IPS-NIHi7 (cell line): ENCODE measurements at regions not wholly inside any gene's neighbourhood (a gene's known extent, or its start where the extent isn't known, plus 50 kb on each side); places are given as distances from the start of the nearest gene placed in this dataset.
A peak's percentile ranks its signal among the peaks of the same experiment; 100 is the strongest.

Source experiments
- DNase-seq: peaks from one replicate; pipeline ENCODE4 v3.0.0; 2012; ENCODE audit warnings: mixed read lengths; ENCODE audit errors: extremely low spot score

- DNase-seq: no peak
Measured at GRCh38 chr4:35933901-35934300, 310.4 kb downstream of the ARAP2 start.

- DNase-seq: peak; percentile 6
Measured at GRCh38 chr4:35934320-35934981, 309.9 kb downstream of the ARAP2 start.

GRCh38 chr4:35938936-35939335, 305.4 kb downstream of the ARAP2 start:
- no peak for DNase-seq

- DNase-seq: no peak
Measured at GRCh38 chr4:35939751-35940150, 304.6 kb downstream of the ARAP2 start.

GRCh38 chr4:35942092-35942491, 302.2 kb downstream of the ARAP2 start:
- DNase-seq: no peak

- DNase-seq: no peak
Measured at GRCh38 chr4:35943606-35944005, 300.7 kb downstream of the ARAP2 start.

- DNase-seq: no peak
Measured at GRCh38 chr4:35948171-35948570, 296.1 kb downstream of the ARAP2 start.

GRCh38 chr4:35950442-35950841, 293.9 kb downstream of the ARAP2 start:
- no peak for DNase-seq

GRCh38 chr4:35952751-35953150, 291.6 kb downstream of the ARAP2 start:
- no peak for DNase-seq

- no peak for DNase-seq
Measured at GRCh38 chr4:35963383-35963782, 280.9 kb downstream of the ARAP2 start.

- DNase-seq: no peak
Measured at GRCh38 chr4:35963974-35964515, 280.3 kb downstream of the ARAP2 start.

GRCh38 chr4:35965300-35965699, 279.0 kb downstream of the ARAP2 start:
- no peak for DNase-seq

GRCh38 chr4:35966566-35966965, 277.7 kb downstream of the ARAP2 start:
- no peak for DNase-seq

GRCh38 chr4:35970366-35970960, 273.9 kb downstream of the ARAP2 start:
- DNase-seq: no peak

- no peak for DNase-seq
Measured at GRCh38 chr4:35972814-35973213, 271.5 kb downstream of the ARAP2 start.

- no peak for DNase-seq
Measured at GRCh38 chr4:35975617-35976355, 268.5 kb downstream of the ARAP2 start.

- no peak for DNase-seq
Measured at GRCh38 chr4:35978551-35978950, 265.8 kb downstream of the ARAP2 start.

GRCh38 chr4:35982318-35982717, 262.0 kb downstream of the ARAP2 start:
- no peak for DNase-seq

GRCh38 chr4:35986537-35986936, 257.8 kb downstream of the ARAP2 start:
- DNase-seq: no peak

- no peak for DNase-seq
Measured at GRCh38 chr4:35993606-35994005, 250.7 kb downstream of the ARAP2 start.

- DNase-seq: no peak
Measured at GRCh38 chr4:36000941-36001557, 243.3 kb downstream of the ARAP2 start.

GRCh38 chr4:36003051-36003450, 241.3 kb downstream of the ARAP2 start:
- DNase-seq: no peak
